GM12873 (cell line): ENCODE measurements at regions not wholly inside any gene's neighbourhood (a gene's known extent, or its start where the extent isn't known, plus 50 kb on each side); places are given as distances from the start of the nearest gene placed in this dataset.

Experiments
- TF ChIP-seq, protein P1 (sequence below): IDR thresholded peaks from 2 replicates; pipeline ENCODE4 v1.5.1; 2012; ENCODE audit warnings: low read depth, mild to moderate bottlenecking, moderate library complexity, low read length, control low read depth; ENCODE audit not compliant: insufficient read depth; ENCODE audit errors: missing control alignments

DNA sequence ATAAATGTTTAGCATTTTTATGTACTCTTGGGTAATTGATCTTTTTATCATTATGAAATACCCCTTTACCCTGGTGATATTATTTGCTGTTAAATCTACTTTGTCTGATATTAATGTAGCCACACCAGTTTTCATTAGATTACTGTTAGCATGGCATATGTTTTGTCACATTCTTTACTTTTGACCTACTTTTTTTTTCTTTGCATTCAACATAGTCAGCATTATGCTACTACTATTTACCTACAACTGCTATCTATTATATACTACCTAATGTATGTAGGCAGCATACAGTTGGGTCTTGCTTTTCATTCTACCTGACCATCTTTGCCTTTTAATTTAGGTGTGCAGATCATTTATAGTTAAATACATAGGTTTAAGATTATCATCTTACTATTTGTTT, 1429.6 kb upstream of the ALCAM start:
- TF ChIP-seq, protein P1, sequence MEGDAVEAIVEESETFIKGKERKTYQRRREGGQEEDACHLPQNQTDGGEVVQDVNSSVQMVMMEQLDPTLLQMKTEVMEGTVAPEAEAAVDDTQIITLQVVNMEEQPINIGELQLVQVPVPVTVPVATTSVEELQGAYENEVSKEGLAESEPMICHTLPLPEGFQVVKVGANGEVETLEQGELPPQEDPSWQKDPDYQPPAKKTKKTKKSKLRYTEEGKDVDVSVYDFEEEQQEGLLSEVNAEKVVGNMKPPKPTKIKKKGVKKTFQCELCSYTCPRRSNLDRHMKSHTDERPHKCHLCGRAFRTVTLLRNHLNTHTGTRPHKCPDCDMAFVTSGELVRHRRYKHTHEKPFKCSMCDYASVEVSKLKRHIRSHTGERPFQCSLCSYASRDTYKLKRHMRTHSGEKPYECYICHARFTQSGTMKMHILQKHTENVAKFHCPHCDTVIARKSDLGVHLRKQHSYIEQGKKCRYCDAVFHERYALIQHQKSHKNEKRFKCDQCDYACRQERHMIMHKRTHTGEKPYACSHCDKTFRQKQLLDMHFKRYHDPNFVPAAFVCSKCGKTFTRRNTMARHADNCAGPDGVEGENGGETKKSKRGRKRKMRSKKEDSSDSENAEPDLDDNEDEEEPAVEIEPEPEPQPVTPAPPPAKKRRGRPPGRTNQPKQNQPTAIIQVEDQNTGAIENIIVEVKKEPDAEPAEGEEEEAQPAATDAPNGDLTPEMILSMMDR: no peak

DNA sequence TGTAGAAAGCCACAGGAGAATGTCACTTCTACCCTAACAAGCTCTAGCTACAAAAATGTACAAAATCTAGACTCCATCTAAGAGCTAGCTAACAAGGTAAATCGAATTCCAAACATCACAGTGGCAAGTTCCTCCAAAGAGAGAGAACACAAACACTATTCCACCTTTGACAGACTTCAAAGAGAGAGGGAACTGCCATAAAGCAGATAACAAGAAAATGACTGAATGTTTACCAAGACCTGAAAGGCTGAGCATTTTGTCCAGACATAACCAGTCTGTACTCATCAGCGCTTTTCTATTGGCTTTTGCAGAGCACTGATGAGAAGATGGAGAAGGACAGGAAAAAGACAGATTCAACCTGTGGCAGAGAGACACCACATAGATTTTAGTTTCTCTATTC, 1419.6 kb upstream of the ALCAM start:
- TF ChIP-seq, protein P1: no peak

DNA sequence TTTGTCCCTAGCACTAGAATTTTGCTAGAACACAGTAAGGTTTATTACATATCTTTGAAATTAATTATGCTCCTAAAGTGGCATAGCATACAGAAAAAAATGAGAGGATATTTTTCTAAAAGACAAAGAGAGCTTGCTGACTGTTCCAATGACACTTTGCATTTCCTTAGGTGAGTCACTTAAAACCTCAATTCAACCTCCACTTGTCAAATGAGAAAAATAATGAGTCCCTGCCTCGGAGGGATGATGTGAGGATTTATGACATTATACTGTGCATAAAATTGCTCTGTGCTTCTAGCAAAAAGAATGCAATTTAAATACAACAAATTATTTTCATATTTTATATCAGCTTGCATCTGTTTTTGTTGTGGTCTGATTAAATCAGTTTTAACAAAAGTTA, 1417.0 kb upstream of the ALCAM start:
- TF ChIP-seq, protein P1: no peak

DNA sequence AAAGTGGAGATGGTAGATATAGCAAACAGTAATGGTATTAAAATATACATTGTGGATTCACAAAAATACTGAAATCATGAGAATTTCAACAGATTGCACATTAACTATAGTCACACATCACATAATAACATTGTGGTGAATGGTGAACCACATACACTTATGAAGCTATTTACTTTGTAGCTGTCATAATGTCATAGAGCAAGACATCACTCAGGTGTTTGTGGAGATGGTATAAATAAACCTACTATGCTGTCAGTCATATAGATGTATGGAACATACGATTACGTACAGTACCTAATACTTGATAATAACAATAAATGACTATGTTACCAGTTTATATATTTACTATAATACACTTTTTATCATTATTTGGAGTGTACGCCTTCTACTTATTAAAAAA, 1416.0 kb upstream of the ALCAM start:
- TF ChIP-seq, protein P1: no peak

DNA sequence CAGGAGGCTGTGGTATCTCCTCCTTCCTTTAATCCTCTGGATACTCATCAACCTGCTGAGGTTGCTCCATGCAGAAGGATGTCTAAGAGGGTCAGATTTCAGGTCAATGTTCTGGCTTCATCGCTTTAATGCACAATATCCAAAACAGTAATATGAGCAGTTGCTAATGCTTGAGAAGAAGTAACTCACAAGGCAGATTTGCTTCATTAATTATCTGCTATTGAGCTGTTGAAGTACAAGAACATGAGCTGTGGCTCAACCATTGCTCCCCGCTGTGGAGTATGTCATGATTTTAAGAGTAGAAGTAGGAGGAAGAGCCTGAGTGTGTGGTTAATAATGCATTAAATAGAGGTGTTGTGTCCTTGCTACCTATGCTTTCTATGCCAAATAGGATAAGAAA, 1412.9 kb upstream of the ALCAM start:
- TF ChIP-seq, protein P1: no peak

DNA sequence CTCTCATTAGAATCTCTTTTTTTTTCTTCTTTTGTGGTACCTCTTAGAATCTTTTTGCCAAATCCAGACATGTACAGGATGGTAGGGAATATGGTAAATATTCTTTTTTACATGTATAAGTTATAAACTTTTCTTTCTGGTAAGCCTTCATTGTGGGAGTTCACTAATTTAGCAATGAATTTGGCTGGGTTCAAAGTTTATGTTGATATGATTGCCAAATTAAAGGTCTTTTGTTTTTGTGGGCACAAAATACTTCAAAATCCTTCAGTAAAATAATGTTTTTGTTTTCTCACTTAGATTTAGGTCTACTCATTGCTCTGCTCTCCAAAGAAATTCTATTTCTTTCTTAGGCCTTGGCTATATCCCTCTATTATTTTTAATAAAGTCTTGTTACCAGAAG, 1405.9 kb upstream of the ALCAM start:
- TF ChIP-seq, protein P1: no peak

DNA sequence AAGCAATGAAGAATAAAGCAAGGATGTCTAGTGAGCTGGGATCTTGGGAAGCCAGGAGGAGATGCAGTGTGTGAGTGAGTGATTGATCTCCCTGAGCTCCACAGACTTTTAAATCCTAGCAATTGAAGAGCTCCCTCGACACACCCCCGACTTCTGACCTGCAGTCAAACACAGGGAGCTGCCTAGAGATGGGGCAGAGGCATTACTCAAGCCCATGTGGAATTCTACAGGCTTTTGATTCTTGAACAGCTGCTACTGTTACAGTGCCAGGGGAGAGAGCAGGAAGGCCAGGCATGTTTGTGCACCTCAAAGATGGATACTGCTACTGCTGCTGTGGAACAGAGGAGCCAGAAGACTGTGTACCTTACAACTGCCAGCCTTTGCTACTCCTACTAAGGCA, 1403.1 kb upstream of the ALCAM start:
- TF ChIP-seq, protein P1: no peak
